Adrenal gland (tissue), 9 donors: ENCODE measurements at regions not wholly inside any gene's neighbourhood (a gene's known extent, or its start where the extent isn't known, plus 50 kb on each side); places are given as distances from the start of the nearest gene placed in this dataset.

Experiments used
- DNase-seq, 7 donors: peaks; one replicate each; pipeline ENCODE4 v3.0.0-alpha.2; 2019 to 2020
- H3K27ac ChIP-seq, 5 donors: fragments of 200-600 bp; sonication (generic) in 4 of 5; 1 replicate in 3 of 5; 2 replicates in 2 of 5; pipeline versions ENCODE4 v1.5.1 to v1.8.0; 2016 to 2020; ENCODE audit warnings: mild to moderate bottlenecking in 1 of 5
- H3K27me3 ChIP-seq: fragments of 200-600 bp; 2 replicates; pipeline ENCODE4 v1.8.0; 2021
- H3K36me3 ChIP-seq, 2 donors: fragments of 200-600 bp; replicated peaks in 1 of 2; 1 replicate in 1 of 2; 2 replicates in 1 of 2; pipeline versions ENCODE4 v1.5.1 to v1.8.0; 2018 to 2022
- H3K4me1 ChIP-seq, 2 donors: fragments of 200-600 bp; replicated peaks in 1 of 2; 1 replicate in 1 of 2; 2 replicates in 1 of 2; pipeline versions ENCODE4 v1.5.1 to v1.8.0; 2018 to 2021
- H3K4me3 ChIP-seq, 4 donors: fragments of 200-600 bp; sonication (generic) in 3 of 4; one replicate each; pipeline ENCODE4 v1.5.1; 2016 to 2018
- H3K9me3 ChIP-seq, 3 donors: fragments of 200-600 bp; sonication (generic) in 1 of 3; replicated peaks in 1 of 3; 1 replicate in 2 of 3; 2 replicates in 1 of 3; pipeline versions ENCODE4 v1.5.1 to v1.8.0; 2016 to 2021
- CTCF ChIP-seq, 6 experiments: fragments of 450-650 bp in 4 of 6; fragments of 200-600 bp in 2 of 6; sonication (generic) in 1 of 6; IDR thresholded peaks; 1 replicate in 5 of 6; 2 replicates in 1 of 6; pipeline versions ENCODE4 v1.5.1 to v1.8.0; 2016 to 2021; ENCODE audit warnings: antibody characterized with exemption in 6 of 6, mild to moderate bottlenecking in 2 of 6, moderate library complexity in 1 of 6
- POLR2A ChIP-seq, 2 donors: fragments of 450-650 bp; IDR thresholded peaks; one replicate each; pipeline ENCODE4 v1.6.1; 2017; ENCODE audit warnings: antibody characterized with exemption in 2 of 2, mild to moderate bottlenecking in 2 of 2, moderate library complexity in 1 of 2
- WGBS, 4 donors: extraction: QIAGEN DNeasy Blood & Tissue Kit in 2 of 4; methylation state at CpG; one replicate each; pipeline versions ENCODE4 v1.1.5 to v1.1.7; 2013 to 2017; 5-methylcytosine and 5-hydroxymethylcytosine counted together
- intact Hi-C, 2 donors: fragments of 100-400 bp; cut with DNase I; formaldehyde crosslinking; loops; one replicate each; pipeline versions ENCODE4 v1.14.1 to v1.15.0; 2022 to 2023
- donor health status: healthy with polysubstance abuse.
- donor health status: Bipolar disorder and iron deficiency.
- donor health status: DM: yes; HTN: yes; CAD: no.
- donor health status: DM: no; HTN: no; CAD: no.
- donor health status: DM: no; HTN: no; CAD: no.

GRCh38 chr20:23266530-23267398 is 83.8 kb upstream of the NXT1 start:
- no peak for DNase-seq
- intact Hi-C loops = no loop called here
- Histone ChIP-seq H3K27me3 (no peaks in the 10 kb centered on the region), H3K9me3 (no peaks in the 10 kb centered on the region), H3K4me1 (no peaks in the 10 kb centered on the region), H3K4me3 (no peak overlapping the region), H3K36me3 (no peaks in the 10 kb centered on the region), H3K27ac (no peak overlapping the region)
- TF ChIP-seq CTCF (IDR thresholded peaks at IDR 0.05) (no peak), POLR2A (IDR thresholded peaks at IDR 0.05) (no peak)
- WGBS, 4 donors = 58 to 83% (median 79%) methylated on average over 7 of the region's 7 CpGs

GRCh38 chr20:23265226-23265625 is 85.4 kb upstream of the NXT1 start:
- Histone ChIP-seq H3K36me3 (no peaks in the 10 kb centered on the region), H3K9me3 (no peaks in the 10 kb centered on the region), H3K4me3 (no peak overlapping the region), H3K27ac (no peak overlapping the region), H3K27me3 (no peaks in the 10 kb centered on the region), H3K4me1 (no peaks in the 10 kb centered on the region)
- no peak for DNase-seq
- intact Hi-C loops = no loop called here
- no peak for TF ChIP-seq POLR2A (IDR thresholded peaks at IDR 0.05)
- TF ChIP-seq CTCF (IDR thresholded peaks at IDR 0.05) = no peak
- WGBS, 4 donors = 85 to 94% (median 87%) methylated on average over 7 to 8 of the region's 8 CpGs

GRCh38 chr20:23264545-23264944 is 86.0 kb upstream of the NXT1 start:
- intact Hi-C loops = no loop called here
- no peaks in the 10 kb centered on the region for H3K4me1 ChIP-seq
- no peaks in the 10 kb centered on the region for H3K27me3 ChIP-seq
- TF ChIP-seq POLR2A (IDR thresholded peaks at IDR 0.05) (no peak), CTCF (IDR thresholded peaks at IDR 0.05) (no peak)
- H3K4me3 ChIP-seq = no peak overlapping the region
- no peak overlapping the region for H3K27ac ChIP-seq
- H3K36me3 ChIP-seq = no peaks in the 10 kb centered on the region
- no peak for DNase-seq
- H3K9me3 ChIP-seq = no peaks in the 10 kb centered on the region
- 78 to 87% (median 81%) methylated on average over 2 to 4 of the region's 4 CpGs for WGBS, 4 donors

- DNase-seq = no peak
- H3K9me3 ChIP-seq = no peaks in the 10 kb centered on the region
- 84 to 92% (median 88%) methylated on average over 6 of the region's 6 CpGs for WGBS, 4 donors
- no peaks in the 10 kb centered on the region for H3K36me3 ChIP-seq
- intact Hi-C loops = no loop called here
- TF ChIP-seq CTCF (IDR thresholded peaks at IDR 0.05) (no peak), POLR2A (IDR thresholded peaks at IDR 0.05) (no peak)
- H3K4me3 ChIP-seq = no peak overlapping the region
- H3K4me1 ChIP-seq = peaks cover 0 to 18% of the 10 kb centered on the region in 2 donors
- no peaks in the 10 kb centered on the region for H3K27me3 ChIP-seq
- no peak overlapping the region for H3K27ac ChIP-seq
Observed at GRCh38 chr20:23260181-23260840, 90.3 kb upstream of the NXT1 start.
